Stimulated activated CD4-positive, alpha-beta T cell treated with anti-CD3 and anti-CD28 coated beads, Interleukin-1b, Interleukin-23, amount 100 ng/mL, for 48 hours (primary cell): ENCODE measurements at regions not wholly inside any gene's neighbourhood (a gene's known extent, or its start where the extent isn't known, plus 50 kb on each side); places are given as distances from the start of the nearest gene placed in this dataset.
"Not testable (repeated sequence)": the region's sequence is repeated elsewhere in the genome, so short reads cannot be mapped to it uniquely, and the experiment has no call there.

Experiments used
- DNase-seq: peaks from one replicate; pipeline ENCODE4 v3.0.0-alpha.2; 2020

DNA sequence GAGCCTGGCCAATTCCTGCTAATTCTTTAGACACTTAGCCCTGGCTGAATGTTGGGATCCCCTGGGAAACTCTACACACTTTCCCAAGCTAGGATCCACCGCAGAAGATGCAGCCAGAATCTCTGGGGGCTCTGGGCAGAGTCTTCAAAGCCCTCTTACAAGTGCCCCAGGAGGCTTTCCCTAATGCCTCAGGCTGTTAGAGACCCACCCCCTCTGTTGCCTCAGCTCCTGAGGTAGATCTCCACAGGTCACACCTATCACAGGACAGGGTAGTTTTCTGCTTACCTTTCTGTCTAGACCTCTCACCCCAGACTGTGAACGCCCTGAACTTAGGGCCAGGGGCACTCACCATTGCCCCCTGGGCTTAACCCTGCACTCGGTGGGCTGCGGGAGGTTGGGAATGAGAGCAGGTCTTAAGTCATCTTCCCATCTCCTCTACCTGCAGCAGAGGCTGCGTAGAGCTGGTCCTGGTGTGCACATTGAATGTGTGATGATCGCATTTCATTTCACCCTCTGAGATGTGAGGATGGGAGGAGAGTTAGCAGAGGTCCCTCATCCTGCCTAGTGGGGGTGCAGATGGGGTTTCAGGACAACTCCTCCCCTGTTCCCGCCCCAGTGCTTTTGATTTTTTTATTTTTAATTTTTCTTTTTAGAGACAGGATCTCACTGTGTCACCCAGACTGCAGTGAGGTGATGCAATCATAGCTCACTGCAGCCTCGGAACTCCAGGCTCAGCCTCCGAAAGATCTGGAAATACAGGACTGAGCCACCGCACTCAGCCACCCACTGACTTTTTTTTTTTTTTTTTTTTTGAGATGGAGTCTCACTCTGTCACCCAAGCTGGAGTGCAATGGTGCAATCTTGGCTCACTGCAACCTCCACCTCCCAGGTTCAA is 89.0 kb upstream of the LHX1 start:
- no peak for DNase-seq

DNA sequence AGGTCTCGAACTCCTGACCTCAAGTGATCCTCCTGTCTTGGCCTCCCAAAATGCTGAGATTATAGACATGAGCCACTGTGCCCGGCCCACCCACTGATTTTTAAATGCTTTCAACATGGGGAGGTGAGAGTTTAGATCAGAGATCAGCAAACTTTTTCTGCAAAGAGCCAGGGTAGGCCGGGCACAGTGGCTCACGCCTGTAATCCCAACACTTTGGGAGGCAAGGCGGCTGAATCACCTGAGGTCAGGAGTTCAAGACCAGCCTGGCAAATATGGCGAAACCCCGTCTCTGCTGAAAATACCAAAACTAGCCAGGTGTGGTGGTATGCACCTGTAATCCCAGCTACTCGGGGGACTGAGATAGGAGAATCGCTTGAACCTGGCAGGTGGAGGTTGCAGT is 88.3 kb upstream of the LHX1 start:
- DNase-seq: not testable (repeated sequence)

DNA sequence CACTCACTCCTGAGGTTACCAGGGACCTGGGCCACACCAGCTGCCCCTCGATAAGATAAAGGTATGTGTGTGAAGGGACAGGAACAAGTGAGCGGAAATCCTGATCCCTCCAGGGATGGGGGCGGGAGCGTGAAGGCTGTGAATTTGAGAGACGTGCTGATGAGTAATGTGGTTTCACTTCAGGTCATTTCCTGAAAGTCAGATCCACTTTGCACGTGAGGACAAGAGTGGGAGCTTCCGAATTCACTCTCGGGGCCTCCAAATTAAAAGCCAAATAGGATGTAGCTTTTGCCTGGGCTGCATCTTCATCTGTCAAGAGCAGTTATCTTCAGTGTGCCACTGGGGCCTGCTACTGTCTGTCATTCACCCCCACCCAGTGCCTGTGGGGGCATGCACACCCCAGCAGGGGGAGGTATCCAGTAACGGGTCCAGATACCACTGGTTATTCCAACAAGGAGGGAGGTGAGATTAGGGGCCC is 87.4 kb upstream of the LHX1 start:
- DNase-seq: peak; percentile 68

DNA sequence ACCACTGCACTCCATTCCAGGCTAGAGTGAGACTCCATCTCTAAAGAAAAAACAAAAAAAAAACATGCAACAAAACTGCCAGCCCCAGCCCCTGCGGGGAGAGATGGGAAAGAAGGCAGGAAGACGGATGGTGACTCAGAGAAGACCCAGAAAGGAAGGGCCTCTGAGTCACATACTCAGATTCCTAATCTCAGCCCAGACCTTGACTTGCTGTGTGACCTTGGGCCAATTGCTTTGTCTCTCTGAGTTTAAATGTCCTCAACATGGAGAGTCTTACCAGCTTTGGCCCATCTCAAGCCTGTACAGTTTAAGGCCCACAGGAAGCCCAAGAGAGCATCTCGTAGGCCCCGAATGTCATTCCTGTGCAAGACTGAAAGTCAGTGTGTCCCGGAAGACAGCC is 86.5 kb upstream of the LHX1 start:
- DNase-seq: no peak

DNA sequence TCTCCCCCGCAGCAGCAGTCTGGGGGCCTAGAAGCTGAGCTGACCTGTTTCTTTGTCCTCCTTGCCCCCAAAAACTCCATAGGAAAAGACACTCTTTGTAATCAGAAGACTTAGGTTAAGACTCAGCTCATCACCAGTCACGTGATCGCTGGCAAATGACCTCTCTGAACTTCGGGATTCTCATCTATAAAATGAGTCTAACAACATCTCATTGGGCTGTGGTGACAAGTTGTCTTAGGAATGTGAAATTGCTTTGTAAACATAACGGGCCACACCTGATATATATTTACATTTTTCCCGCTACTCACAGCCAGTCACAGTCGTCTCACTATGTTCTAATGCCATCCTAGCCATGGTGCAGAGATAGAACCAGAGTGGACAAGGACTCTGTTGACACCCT is 86.0 kb upstream of the LHX1 start:
- DNase-seq: no peak

DNA sequence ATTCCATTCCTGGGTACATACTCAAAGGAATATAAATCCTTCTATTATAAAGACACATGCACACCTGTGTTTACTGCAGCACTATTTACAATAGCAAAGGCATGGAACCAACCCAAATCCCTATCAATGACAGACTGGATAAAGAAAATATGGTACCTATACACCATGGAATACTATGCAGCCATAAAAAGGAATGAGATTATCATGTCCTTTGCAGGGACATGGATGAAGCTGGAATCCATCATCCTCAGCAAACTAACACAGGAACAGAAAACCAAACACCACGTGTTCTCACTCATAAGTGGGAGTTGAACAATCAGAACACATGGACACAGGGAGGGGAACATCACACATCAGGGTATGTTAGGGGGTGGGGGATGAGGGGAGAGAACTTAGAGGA is 84.8 kb upstream of the LHX1 start:
- DNase-seq: not testable (repeated sequence)

DNA sequence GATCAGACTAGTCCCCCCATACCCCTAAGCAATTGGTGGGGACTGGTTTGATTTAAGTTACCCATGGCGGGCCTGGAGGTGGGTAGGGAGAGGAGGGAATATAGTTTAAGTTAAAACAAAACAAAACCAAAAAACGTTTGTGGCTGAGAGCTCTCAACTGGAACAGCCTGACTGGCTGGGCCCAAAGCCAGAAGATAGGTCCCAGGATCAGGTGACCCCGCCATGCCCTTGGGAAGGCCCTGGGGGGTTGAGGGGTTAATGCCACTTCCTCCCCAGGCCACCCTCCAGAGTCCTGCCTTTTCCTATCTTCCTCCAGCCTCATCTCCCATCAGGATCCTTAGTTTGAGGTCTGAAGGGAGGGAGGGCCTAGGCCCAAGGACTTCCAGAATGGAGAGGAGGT is 82.3 kb upstream of the LHX1 start:
- DNase-seq: no peak

DNA sequence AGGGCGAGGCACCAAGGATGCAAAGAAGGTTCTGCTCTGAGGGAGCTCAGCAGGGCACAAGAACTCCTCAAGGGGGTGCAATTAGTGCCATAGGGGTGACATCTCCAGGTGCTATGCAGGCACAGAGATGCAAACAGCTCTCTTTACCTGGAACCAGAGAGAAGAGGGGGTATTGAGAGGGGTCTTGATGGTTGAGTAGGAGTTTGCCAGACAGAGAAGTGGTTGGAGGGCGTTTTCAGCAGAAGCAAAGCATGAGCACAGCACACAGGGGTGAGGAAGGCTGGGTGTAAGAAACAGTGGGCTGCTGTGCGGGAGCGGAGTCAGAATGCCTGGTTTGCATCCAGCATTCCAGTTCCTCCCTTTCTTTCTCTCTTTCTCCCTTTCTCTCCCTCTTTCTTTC is 81.8 kb upstream of the LHX1 start:
- DNase-seq: no peak

DNA sequence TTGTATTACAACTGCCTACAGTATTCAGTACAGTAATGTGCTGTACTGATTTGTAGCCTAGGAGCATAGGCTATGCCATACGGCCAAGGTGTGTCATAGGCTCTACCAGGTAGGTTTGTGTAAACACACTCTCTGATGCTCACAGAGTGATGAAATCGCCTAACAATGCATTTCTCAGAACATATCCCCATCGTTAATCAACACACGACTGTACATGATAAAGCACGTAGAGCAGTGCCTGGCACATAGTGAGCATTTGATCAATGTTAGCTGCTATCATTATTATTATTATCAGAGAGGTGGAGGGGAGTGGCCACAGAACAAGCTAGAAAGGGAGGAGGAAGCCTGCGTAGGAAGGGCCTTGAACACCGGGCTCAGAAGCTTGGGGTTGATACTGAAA is 81.1 kb upstream of the LHX1 start:
- no peak for DNase-seq

DNA sequence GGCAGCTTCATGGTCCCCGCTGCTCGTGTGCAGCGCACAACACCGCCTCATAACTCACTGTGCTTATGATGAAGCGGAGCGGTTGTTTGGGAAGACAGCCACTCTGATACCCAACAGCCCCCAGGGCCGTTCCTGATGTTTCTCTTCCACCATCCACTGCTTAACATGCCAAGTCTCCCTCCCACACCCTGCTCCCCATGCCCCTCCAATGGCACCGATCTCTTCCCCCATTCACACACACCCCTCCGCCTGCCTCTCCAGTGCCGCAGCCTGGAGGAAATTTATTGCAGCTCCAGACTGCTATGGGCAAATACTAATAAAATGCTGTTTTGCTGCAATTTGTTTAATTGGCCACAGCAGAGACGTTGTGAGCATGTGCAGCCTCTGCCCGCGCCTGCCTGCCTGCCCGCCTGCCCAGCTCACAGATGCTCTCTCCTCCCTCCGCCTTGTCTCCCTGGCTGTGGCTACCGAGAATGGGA is 80.3 kb upstream of the LHX1 start:
- DNase-seq: no peak

DNA sequence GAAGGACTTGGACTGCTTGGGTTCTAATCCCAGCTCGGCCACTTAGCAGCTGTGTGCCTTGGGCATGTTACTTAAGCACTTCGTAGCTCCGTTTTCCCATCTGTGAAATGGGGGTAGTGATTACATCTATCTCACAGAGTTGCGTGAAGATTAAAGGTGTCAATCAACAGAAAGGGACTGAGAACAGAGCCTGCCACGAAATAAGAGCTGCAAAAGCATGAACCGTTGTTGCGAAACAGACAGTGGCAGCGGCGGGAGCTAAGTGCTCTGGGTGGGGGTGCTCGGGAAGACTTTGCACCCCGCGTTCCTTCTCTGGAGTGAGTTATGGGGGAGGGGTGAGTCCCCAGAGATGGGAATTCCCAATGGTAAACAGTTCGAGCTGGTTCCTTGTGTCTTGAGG is 79.6 kb upstream of the LHX1 start:
- DNase-seq: no peak

DNA sequence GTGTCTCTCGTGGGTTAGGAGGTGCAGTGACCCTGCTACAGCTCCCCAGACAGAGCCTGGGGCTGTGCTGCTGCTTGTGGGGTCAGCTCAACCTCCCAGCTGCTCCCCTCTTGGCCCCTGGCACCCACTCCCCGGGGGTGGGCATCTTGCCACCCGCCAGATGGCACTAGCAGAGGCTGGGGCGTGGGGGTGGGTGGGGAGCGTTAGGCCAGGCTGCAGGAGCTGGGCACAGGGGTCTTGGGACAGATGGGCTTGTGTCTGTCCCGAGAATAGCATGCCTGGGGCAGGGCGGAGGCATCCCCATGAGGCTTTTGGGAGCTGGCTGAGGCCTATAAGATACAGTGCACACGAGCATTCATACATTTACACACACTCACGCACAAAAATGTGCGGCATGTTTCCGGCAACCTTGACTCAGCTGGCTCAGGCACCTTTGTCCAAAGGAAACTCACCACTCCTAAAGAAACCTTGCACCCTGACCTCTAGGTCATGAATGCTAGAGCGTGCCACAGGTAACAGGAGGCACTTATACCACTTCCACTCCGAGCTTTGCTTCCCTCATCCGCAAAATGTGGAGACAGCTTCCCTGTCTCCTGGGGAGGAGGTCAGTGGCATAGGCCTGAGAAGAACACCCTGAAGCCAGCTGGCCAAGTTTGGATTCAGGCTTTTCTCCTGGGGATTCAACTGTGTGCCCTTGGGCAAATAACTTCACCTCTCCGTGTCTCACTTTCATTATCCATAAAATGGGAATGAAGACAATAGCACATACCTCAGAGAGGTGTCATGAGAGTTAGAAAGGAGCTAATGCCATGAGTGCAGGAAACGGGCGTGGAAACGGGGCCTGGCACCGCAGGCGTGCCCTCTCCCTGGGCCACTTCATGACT is 78.9 kb upstream of the LHX1 start:
- no peak for DNase-seq

DNA sequence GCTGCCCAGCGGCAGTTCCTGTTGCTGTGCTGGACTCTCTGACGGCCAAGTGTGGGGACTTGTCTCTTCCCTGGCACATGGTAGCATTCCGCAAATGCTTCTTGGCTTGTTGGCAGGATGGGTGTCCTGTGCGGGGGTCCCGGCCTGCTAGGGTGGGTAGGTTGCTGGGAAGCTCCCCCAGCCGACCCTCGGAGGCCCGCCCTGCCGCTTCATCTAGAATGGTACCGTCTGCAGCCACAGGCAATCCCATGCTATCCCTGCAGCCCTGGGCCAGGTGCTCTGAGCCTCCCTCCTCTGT is 78.3 kb upstream of the LHX1 start:
- no peak for DNase-seq

DNA sequence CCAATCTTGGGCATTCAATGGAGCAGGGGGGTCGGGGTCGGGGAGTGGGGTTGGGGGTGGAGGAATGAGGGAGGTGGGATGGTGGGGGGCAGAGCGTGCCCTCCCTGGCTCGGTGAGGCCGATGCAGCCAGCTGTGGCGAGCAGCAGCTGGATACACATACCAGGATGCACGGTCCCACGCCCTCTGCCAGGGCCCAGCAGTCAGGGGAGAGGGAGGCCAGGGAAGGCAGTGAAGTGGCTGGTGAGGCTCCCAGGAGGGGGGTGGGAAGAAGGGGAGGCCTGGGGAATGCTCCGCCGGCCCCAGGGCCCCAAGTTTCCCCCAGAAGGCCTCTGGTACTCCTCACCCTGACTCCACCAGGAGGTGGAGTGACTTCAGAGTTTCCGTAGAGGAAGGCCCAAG is 77.6 kb upstream of the LHX1 start:
- DNase-seq: no peak

DNA sequence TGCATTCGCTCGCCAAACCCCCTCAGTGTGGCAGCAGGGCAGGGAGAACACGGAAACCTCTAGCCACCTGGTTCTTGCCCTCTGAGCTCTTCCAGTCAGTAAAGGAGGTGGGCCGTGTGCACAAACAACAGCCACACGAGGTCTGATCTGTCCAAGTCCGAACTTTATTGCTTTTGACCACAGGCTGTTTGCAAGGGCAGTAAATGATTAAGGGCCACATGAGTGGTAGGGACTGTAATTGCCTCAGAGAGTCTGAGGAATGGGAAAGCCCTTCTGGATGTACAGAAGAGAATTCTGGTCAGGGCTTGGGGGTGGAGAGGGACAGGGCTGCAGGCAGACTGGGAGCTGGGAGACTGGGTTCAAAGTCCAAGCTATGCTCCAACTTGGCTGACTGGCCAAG is 75.7 kb upstream of the LHX1 start:
- no peak for DNase-seq

DNA sequence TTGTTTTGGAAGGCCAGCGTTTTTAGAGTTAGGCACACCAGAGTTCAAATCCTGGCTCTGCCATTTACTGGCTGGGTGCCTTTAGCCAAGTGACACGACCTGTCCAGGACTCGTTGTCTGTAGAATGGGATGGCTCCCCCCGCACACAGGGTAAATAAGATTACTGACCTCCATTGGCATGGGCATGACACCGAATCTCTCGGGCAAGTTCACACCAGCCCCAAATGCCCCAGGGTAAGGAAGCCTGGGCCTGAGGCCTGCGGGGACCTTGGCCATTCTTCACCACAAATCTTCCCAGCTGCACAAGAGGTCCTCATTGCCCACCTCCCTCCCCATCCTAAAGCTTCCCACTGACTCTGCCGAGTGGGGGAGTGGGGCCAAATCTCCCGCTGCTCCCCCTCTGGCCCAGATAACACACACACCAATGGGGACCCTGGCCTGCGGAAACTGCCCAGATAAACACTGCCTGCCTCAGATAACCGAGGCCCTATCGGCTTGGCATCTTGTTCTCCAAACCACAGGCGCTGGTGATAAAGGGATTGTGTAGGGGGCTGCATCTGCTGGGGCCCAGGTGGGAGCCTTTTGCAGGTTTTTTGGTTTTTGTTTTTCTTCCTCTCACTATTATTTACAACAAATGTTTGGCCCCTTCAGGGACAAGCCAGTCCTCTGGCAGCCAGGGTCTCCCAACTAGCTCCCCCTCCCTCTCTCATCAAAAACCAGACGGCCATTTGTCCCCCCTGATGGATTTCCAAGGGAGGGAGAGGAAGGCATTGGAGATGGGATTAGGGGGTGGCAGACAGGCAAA is 75.0 kb upstream of the LHX1 start:
- DNase-seq: no peak

DNA sequence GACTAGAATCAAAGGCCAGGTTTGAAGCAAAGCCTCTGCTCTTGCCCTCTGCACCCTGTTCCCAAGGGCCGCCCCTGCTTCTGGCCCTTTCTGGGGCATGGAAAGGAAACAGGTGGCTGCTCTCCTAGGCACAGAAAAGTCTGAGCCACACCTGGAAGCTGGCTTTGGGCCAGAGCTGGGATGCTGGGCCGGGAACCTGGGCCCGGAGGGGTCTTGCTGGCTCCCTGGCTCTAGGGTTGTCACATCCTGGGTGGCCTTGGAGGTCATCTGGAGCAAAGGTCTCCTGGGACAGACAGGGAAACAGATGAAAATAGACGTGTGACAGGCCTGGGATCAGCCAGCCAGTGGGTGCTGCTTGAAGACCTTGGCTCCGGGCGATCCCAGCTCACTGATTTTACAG is 74.1 kb upstream of the LHX1 start:
- DNase-seq: no peak

DNA sequence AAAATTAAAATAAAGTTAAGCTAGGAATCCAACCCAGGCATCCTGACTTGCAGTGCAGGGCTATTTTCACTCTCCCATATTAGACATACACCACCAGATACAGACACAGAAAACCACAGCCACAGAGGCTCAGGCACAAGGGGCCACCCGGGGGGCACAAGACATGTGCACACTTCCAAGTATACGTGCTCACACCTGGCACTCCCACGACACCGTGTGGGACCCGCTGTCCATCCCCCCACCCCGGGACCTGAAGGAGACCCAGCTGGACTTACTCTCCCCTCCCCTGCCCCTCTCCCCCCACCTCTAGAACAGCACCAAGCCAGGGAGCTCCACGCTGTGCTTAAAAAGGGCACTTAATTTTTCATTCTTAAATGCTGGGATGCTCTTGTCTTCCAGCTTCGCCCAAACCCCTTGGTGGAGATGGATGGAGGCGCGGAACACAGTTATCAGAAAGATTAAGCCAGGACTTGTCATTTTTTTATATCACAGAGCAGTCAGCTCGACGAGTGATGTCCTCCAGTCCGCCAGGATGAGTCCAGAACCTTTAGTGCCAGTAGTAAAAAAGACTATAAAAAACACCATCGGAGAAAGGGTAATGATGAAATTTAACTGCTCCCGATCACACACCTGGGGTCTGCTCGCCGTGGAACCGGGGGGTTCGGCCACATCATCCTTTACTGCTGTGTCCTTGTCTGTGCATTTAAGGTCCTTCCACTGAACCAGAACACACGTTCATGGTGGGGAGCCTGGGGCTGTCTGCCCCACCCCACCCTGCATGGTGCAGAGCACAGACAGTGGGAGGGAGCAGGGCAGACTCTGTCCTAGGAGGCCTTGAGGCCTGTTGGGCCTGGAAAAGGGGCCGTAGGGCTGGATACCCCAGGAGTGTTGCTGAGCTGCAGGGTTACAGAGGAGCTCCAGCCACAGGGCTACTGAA is 73.3 kb upstream of the LHX1 start:
- DNase-seq: no peak

DNA sequence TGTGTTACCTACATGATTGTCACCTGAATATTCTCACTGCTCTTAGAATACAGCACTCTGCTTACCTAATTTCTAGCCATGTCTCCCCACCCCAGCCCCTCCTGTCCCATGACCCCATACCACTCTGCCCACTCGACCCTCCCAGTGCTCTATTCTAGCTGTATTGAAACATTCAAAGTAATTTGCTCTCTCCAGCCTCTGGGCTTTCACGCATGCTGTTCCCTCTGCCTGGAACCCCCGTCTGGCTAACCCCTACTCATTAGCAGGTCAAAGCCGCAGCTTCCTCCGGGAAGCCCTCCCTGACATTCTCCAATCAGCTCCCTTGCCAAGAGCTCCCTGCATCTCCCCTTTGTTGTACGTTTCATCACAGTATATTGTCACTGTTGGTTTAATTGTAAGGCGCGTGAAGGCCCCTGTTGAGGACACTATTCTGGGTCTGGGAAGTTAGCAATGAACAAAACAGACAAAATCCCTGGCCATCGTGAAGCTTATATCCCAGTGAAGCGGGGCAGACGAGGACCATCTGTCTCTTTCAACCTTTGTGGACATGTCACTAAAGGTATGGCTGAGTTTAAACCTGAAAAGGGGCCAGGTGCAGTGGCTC is 72.3 kb upstream of the LHX1 start:
- DNase-seq: no peak

DNA sequence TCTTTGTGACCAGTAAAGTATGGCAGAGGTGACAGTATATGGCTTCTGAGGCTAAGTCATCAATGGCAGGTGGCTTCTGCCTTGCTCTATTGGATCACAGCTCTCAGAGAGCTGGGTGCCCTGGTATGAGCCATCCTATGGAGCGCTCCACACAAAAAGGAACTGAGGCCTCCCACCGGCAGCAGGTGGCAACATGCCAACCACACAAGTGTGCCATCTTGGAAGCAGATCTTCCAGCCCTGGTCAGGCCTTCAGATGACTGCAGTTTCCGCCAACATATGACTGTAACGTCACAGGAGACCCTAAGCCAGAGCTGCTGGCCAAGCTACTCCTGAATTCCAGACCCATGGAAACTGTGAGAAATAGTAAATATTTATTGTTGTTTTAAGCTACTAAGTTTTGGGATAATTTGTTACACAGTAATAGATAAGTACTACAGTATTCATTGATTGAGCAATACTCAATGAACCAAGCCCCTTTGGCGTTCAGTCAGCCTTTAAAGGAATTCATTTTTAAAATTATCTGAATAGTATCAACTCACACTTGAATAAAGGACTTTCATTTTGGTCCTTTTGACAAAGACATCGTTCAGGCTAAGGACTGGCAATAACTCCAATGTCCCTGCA is 69.4 kb upstream of the LHX1 start:
- no peak for DNase-seq

DNA sequence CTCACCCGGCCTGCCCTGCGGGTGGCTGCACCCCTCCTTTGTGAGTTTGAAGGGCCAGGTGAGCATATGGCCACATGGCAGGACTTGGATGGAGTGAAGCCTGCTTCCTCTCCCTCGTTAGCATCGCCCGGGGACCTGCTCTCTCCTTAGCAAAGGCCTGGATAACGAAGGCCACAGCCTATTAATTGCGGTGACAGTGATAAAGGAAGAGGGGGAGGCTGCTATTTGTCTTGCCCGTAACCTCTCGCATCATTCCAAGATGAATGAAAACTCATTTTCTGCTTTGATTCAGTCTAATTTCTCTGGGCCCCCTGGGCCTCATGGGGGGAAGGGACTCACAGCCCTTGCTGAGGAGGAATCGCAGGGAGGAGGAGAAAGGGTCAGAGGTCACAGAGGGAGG is 68.5 kb upstream of the LHX1 start:
- DNase-seq: no peak
